ENCODE measurements at regions not wholly inside any gene's neighbourhood (a gene's known extent, or its start where the extent isn't known, plus 50 kb on each side); places are given as distances from the start of the nearest gene placed in this dataset.

- no peak for TF ChIP-seq CTCF (IDR thresholded peaks at IDR 0.05; ENCODE audit: poor library complexity, severe bottlenecking)
- TF ChIP-seq RAD21 (conservative IDR thresholded peaks at IDR 0.05) = no peak
- no peak for TF ChIP-seq EZH2 (IDR thresholded peaks at IDR 0.05; ENCODE audit: borderline replicate concordance, insufficient read depth, low read length, poor library complexity, severe bottlenecking)
- TF ChIP-seq POLR2AphosphoS5 (IDR thresholded peaks at IDR 0.05) = no peak
- TF ChIP-seq MXI1 (conservative IDR thresholded peaks at IDR 0.05; ENCODE audit: poor library complexity, severe bottlenecking) = no peak
- TF ChIP-seq REST (IDR thresholded peaks at IDR 0.05; ENCODE audit: borderline replicate concordance) = no peak
- no peak for TF ChIP-seq SMC3 (conservative IDR thresholded peaks at IDR 0.05; ENCODE audit: poor library complexity)
- TF ChIP-seq TAF1 (IDR thresholded peaks at IDR 0.05; ENCODE audit: low read depth) = no peak
- TF ChIP-seq EP300 (conservative IDR thresholded peaks at IDR 0.05; ENCODE audit: poor library complexity, severe bottlenecking) = no peak
Observed at GRCh38 chr1:208551024-208551423, 306.8 kb upstream of the PLXNA2 start.
